K562 (cell line): ENCODE measurements at regions not wholly inside any gene's neighbourhood (a gene's known extent, or its start where the extent isn't known, plus 50 kb on each side); places are given as distances from the start of the nearest gene placed in this dataset.

Source experiments
- ATAC-seq: fragments of 200-7000 bp; cut with Tn5 transposase; 3 replicates; pipeline ENCODE4 v1.9.1; 2020; ENCODE audit warnings: moderate library complexity
- BruUV-seq: library from RNA; stranded (reverse); fragments of 400-500 nt; replicated peaks from 2 replicates; lab custom pipeline; 2021; lab: Mats Ljungman, UMichigan
- CTCF ChIA-PET: fragments of 300-600 bp; formaldehyde crosslinking; extraction: SDS; loops from one replicate; lab custom pipeline; 2021; ENCODE audit warnings: low intra/inter-chr PET ratio; lab: Yijun Ruan, JAX
- POLR2A ChIA-PET: fragments of 300-600, 350-650 bp; sonication (Branson Sonifier 250); formaldehyde crosslinking; extraction: SDS; loops from one replicate; lab custom pipeline; 2021; ENCODE audit warnings: antibody characterized with exemption, inconsistent platforms; lab: Yijun Ruan, JAX
- DNase-seq, 4 experiments: peaks; one replicate each; pipeline versions ENCODE4 v3.0.0 to v3.0.0-alpha.2; 2011 to 2018; ENCODE audit warnings: low spot score in 3 of 4, mixed read lengths in 3 of 4; ENCODE audit errors: extremely low read depth in 1 of 4
- FAIRE-seq: peaks from 2 replicates; lab custom pipeline; 2011; peaks lifted over from hg19 to GRCh38; lab: Jason Lieb, UNC
- H2AFZ ChIP-seq: 2 replicates; pipeline ENCODE4 v1.6.0; 2011; ENCODE audit warnings: low read depth, low read length, control low read depth, inconsistent platforms
- H3K27ac ChIP-seq: fragments of 200-600 bp; 3 replicates; pipeline ENCODE4 v1.8.0; 2011; ENCODE audit warnings: low read depth, mild to moderate bottlenecking, control low read depth, inconsistent platforms, low read length, moderate library complexity, mixed read lengths; ENCODE audit errors: extremely low read depth
- H3K27me3 ChIP-seq, 2 experiments: fragments of 300-600 bp in 1 of 2; 2 replicates in 1 of 2; 3 replicates in 1 of 2; pipeline versions ENCODE4 v1.6.0 to v1.8.0; 2011; ENCODE audit warnings: inconsistent platforms in 2 of 2, low read length in 2 of 2, mild to moderate bottlenecking in 1 of 2, mixed read lengths in 1 of 2, moderate library complexity in 1 of 2; ENCODE audit not compliant: control insufficient read depth in 2 of 2, insufficient read depth in 2 of 2
- H3K36me3 ChIP-seq: fragments of 300-600 bp; 3 replicates; pipeline ENCODE4 v1.8.0; 2011; ENCODE audit warnings: mild to moderate bottlenecking, low read length, inconsistent platforms; ENCODE audit not compliant: control insufficient read depth, insufficient read depth
- H3K4me1 ChIP-seq, 2 experiments: fragments of 200-600 bp in 1 of 2; replicated peaks in 1 of 2; 2 replicates in 1 of 2; 3 replicates in 1 of 2; pipeline versions ENCODE4 v1.5.1 to v1.8.0; 2011; ENCODE audit warnings: inconsistent platforms in 2 of 2, low read length in 2 of 2, mild to moderate bottlenecking in 1 of 2, mixed read lengths in 1 of 2, moderate library complexity in 1 of 2; ENCODE audit not compliant: control insufficient read depth in 2 of 2, insufficient read depth in 2 of 2
- H3K4me2 ChIP-seq: 2 replicates; pipeline ENCODE4 v1.6.1; 2011; ENCODE audit warnings: low read length, control low read depth, inconsistent platforms, mixed read lengths; ENCODE audit not compliant: insufficient read depth
- H3K4me3 ChIP-seq: fragments of 200-600 bp; sonication (generic), shearing (Covaris generic); 2 replicates; pipeline ENCODE4 v1.5.1; 2016; ENCODE audit warnings: control low read depth, inconsistent platforms
- H3K79me2 ChIP-seq: fragments of 200-600 bp; 3 replicates; pipeline ENCODE4 v1.8.0; 2011; ENCODE audit warnings: low read length, inconsistent platforms; ENCODE audit not compliant: control insufficient read depth, insufficient read depth
- H3K9ac ChIP-seq, 2 experiments: 2 replicates each; pipeline versions ENCODE4 v1.6.0 to v1.6.1; 2011; ENCODE audit warnings: low read depth in 2 of 2, low read length in 2 of 2, control low read depth in 1 of 2, inconsistent platforms in 1 of 2, mild to moderate bottlenecking in 1 of 2, mixed read lengths in 1 of 2; ENCODE audit not compliant: insufficient read depth in 1 of 2
- H3K9me1 ChIP-seq: one replicate; pipeline ENCODE4 v1.6.0; 2011; ENCODE audit warnings: inconsistent platforms, mild to moderate bottlenecking, low read length, moderate library complexity; ENCODE audit not compliant: control insufficient read depth, insufficient read depth
- H3K9me3 ChIP-seq: replicated peaks from 2 replicates; pipeline ENCODE4 v1.5.1; 2011; ENCODE audit warnings: low read depth, low read length, inconsistent platforms; ENCODE audit not compliant: control insufficient read depth, insufficient read depth
- H4K20me1 ChIP-seq: replicated peaks from 2 replicates; pipeline ENCODE4 v1.6.1; 2011; ENCODE audit warnings: low read length, inconsistent platforms, mixed read lengths; ENCODE audit not compliant: control insufficient read depth, insufficient read depth
- CREM ChIP-seq: IDR thresholded peaks from 2 replicates; pipeline ENCODE4 v1.6.1; 2014; ENCODE audit warnings: antibody characterized with exemption, low read depth
- ELF2 ChIP-seq: fragments of 250-450 bp; sonication (Bioruptor Pico); IDR thresholded peaks from 2 replicates; pipeline ENCODE4 v1.5.0; 2021; ENCODE audit warnings: mild to moderate bottlenecking
- ERF ChIP-seq: fragments of 450-650 bp; formaldehyde crosslinking; IDR thresholded peaks from 2 replicates; pipeline ENCODE4 v1.4.0; 2020; ENCODE audit warnings: mild to moderate bottlenecking, mixed read lengths
- FOXJ2 ChIP-seq: fragments of 200-800 bp; sonication (Bioruptor generic); IDR thresholded peaks from 2 replicates; pipeline ENCODE4 v1.6.1; 2016; ENCODE audit warnings: missing genetic modification characterization, missing compliant biosample characterization
- GABPB1 ChIP-seq: sonication (generic); formaldehyde crosslinking; IDR thresholded peaks from 2 replicates; pipeline ENCODE4 v1.8.0; 2022; ENCODE audit warnings: mild to moderate bottlenecking, missing genetic modification reagents
- GATAD2B ChIP-seq: fragments of 450-650 bp; IDR thresholded peaks from 2 replicates; pipeline ENCODE4 v1.6.1; 2017; ENCODE audit warnings: mild to moderate bottlenecking, borderline replicate concordance
- HNRNPL ChIP-seq: fragments of 200-400 bp; formaldehyde crosslinking; IDR thresholded peaks from 2 replicates; pipeline ENCODE4 v1.6.1; 2017; ENCODE audit warnings: low read depth, mild to moderate bottlenecking, low read length
- ILF3 ChIP-seq: fragments of 450-650 bp; IDR thresholded peaks from 2 replicates; pipeline ENCODE4 v1.6.1; 2018; ENCODE audit warnings: antibody characterized with exemption, mild to moderate bottlenecking, moderate library complexity, borderline replicate concordance
- MEF2D ChIP-seq: conservative IDR thresholded peaks from 2 replicates; pipeline ENCODE4 v1.6.1; 2016; ENCODE audit warnings: low read depth, missing genetic modification characterization, missing compliant biosample characterization
- NONO ChIP-seq, 2 experiments: fragments of 200-400 bp in 1 of 2; fragments of 450-650 bp in 1 of 2; formaldehyde crosslinking in 1 of 2; IDR thresholded peaks; 2 replicates each; pipeline ENCODE4 v1.6.1; 2017; ENCODE audit warnings: low read depth in 2 of 2, mild to moderate bottlenecking in 2 of 2, moderate library complexity in 2 of 2, low read length in 1 of 2
- NR1H2 ChIP-seq: sonication (generic); formaldehyde crosslinking; IDR thresholded peaks from 2 replicates; pipeline ENCODE4 v1.4.0; 2020; ENCODE audit warnings: mild to moderate bottlenecking, missing genetic modification reagents
- RBM34 ChIP-seq: fragments of 200-400 bp; formaldehyde crosslinking; IDR thresholded peaks from 2 replicates; pipeline ENCODE4 v1.6.1; 2018; ENCODE audit warnings: low read length, borderline replicate concordance; ENCODE audit not compliant: insufficient read depth
- TAF9B ChIP-seq: fragments of 450-650 bp; IDR thresholded peaks from 2 replicates; pipeline ENCODE4 v1.6.1; 2018; ENCODE audit warnings: mild to moderate bottlenecking; ENCODE audit not compliant: partially characterized antibody
- TARDBP ChIP-seq: fragments of 450-650 bp; IDR thresholded peaks from 2 replicates; pipeline ENCODE4 v1.6.1; 2016
- ZNF324 ChIP-seq: fragments of 250-450 bp; sonication (Bioruptor Pico); IDR thresholded peaks from 2 replicates; pipeline ENCODE4 v1.4.0; 2020; ENCODE audit warnings: mild to moderate bottlenecking
- ZNF766 ChIP-seq: fragments of 200-800 bp; sonication (Bioruptor generic); conservative IDR thresholded peaks from 2 replicates; pipeline ENCODE4 v1.6.1; 2016; ENCODE audit warnings: missing genetic modification characterization, missing compliant biosample characterization
- ZNF778 ChIP-seq: fragments of 450-650 bp; formaldehyde crosslinking; IDR thresholded peaks from 2 replicates; pipeline ENCODE4 v1.4.0; 2020; ENCODE audit warnings: mild to moderate bottlenecking, moderate library complexity
- WGBS: fragments of 100-300 bp; shearing (Covaris generic); methylation state at CpG from one replicate; pipeline ENCODE4 v1.1.6; 2016; ENCODE audit warnings: low coverage, mixed read lengths; ENCODE audit not compliant: insufficient coverage; ENCODE audit errors: missing lambda C conversion rate; 5-methylcytosine and 5-hydroxymethylcytosine counted together
- in situ Hi-C: fragments of 300-500 bp; cut with MboI; formaldehyde crosslinking; loops from 4 replicates; pipeline ENCODE4 v1.15.0; 2018; ENCODE audit warnings: inconsistent platforms, mixed read lengths
- intact Hi-C: fragments of 100-400 bp; cut with micrococcal nuclease; formaldehyde crosslinking; loops from 2 replicates; pipeline ENCODE4 v1.14.2; 2022
- TF ChIP-seq, protein P1 (sequence below): fragments of 250-450 bp; sonication (Bioruptor Pico); IDR thresholded peaks from 2 replicates; pipeline ENCODE4 v1.8.0; 2021; ENCODE audit warnings: borderline replicate concordance, mild to moderate bottlenecking, moderate library complexity; ENCODE audit not compliant: poor library complexity, severe bottlenecking
- TF ChIP-seq, protein P2 (sequence below), 2 experiments: IDR thresholded peaks; 2 replicates each; pipeline ENCODE4 v1.6.1; 2011; ENCODE audit warnings: borderline replicate concordance in 1 of 2, control low read depth in 1 of 2, low read depth in 1 of 2, low read length in 1 of 2, mild to moderate bottlenecking in 1 of 2, mixed read lengths in 1 of 2, moderate library complexity in 1 of 2; ENCODE audit not compliant: insufficient read depth in 1 of 2, insufficient read length in 1 of 2, poor library complexity in 1 of 2, severe bottlenecking in 1 of 2; ENCODE audit errors: extremely low read depth in 1 of 2

DNA sequence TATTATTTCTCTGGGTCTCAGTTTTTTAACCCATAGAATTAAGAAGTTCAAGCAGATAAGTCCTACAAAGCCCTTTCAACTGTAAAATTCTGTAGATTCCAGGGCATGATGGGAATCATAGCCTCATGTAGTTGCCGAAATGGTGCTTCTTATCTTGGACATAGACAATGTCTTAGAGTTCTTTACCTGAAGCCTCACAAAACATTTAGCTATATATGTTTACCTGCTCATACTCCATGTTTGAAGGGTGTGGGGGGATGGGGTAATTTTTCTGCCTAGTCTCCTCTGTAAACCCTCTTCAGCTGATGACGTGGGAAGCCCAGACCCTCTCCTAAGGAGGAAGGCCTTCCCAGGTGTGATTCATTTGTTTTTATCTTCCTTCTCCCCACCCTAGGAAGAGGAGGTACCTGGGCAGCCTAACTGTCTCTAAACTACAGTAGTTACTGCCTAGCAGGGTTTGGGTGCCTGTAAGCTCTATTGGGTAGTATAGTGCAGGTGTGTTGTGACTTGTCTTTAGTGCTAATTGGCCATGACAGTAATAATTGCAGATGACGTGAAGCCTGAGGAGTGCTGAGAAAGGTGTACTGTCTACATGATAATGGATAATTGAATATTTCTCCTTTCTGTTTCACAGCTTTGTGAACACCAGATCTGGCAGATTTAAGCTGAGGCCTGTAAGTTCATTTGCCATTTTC is 230.8 kb downstream of the TFAP2B start (continued):
- no peak for TF ChIP-seq NONO (IDR thresholded peaks at IDR 0.05; ENCODE audit: low read depth in 2 of 2, low read length in 1 of 2)
- TF ChIP-seq HNRNPL: no peak
- no peak for TF ChIP-seq TARDBP
- TF ChIP-seq GATAD2B: no peak
- TF ChIP-seq ELF2: no peak

DNA sequence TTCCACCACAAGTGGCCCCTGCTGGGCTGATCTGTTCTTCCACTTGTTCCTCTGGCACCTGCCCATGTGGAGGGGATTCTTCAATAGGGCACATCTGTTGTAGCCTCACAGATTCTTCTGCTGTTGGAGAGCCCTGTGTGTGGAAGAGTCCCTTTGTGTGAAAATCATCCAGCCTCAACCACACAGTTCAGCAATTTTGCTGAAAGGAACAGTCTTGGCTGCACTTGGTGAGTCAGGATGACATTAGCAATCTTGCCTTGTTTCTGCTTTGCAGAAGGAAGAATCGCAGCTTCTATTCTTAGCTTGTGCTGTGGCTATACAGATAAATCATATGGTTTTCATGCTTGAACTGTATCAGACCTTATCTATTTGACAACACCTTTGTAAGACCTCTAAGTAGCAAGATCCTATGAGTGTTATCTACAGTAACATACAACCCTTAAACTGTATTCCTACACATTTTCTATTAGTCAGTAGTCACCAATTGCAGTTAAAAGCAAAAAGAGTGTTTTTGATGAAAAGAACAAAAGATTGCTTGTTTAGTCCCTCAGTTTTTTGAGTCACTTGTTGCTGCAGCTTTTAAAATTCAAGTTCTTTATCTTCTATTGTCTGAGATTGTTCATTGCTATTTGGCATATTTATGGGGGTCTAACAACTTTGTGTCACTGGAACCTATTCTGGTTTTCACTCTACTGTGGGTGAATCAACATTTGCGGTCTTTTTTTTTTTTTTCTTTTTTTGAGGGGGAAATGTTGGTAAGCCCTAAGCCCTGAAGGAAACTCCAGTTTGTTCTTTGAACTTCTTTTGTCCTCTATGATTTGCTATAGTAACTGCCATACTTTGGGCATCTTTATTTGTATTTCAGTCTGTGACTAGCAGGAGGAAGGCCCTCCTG is 231.6 kb downstream of the TFAP2B start:
- H3K4me1 ChIP-seq: peaks cover 7 to 53% of the 10 kb centered on the region in 2 experiments
- peak overlapping the region; percentile 18 to 60; a peak in 3 of 4 replicates for H3K9ac ChIP-seq
- H3K4me3 ChIP-seq: no peak overlapping the region
- DNase-seq (peak; percentile 86 to 94 (median 88)), ATAC-seq (peak; percentile 97), FAIRE-seq (peak; percentile 99)
- ChIA-PET CTCF (no interaction called here), POLR2A (interaction anchor here (0.6 to 1.9 kb wide), 8 partner anchors 10 to 1111 kb away, joined by 3 to 12 read pairs (median 4); no protein-coding TSS in a partner anchor)
- H3K36me3 ChIP-seq: no peaks in the 10 kb centered on the region
- H3K4me2 ChIP-seq: peak overlapping the region; percentile 62
- no peaks in the 10 kb centered on the region for H3K27me3 ChIP-seq
- in situ Hi-C loops (no loop called here), intact Hi-C loops (loop anchor here (2.0 to 5.0 kb wide), 3 partner anchors 57 to 117 kb away; no protein-coding TSS in a partner anchor)
- no peaks in the 10 kb centered on the region for H4K20me1 ChIP-seq
- peak overlapping the region; percentile 93 for H3K27ac ChIP-seq
- BruUV-seq: no TSS peak
- no peaks in the 10 kb centered on the region for H3K79me2 ChIP-seq
- 0% methylated on average over 2 of the region's 2 CpGs for WGBS
- H3K9me1 ChIP-seq: no peaks in the 10 kb centered on the region
- H3K9me3 ChIP-seq: no peaks in the 10 kb centered on the region
- peak overlapping the region; percentile 69 for H2AFZ ChIP-seq
- TF ChIP-seq, protein P1, sequence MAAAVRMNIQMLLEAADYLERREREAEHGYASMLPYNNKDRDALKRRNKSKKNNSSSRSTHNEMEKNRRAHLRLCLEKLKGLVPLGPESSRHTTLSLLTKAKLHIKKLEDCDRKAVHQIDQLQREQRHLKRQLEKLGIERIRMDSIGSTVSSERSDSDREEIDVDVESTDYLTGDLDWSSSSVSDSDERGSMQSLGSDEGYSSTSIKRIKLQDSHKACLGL (CRISPR knock-in tag): no peak
- no peak for TF ChIP-seq NR1H2 (CRISPR knock-in tag)
- TF ChIP-seq ILF3: peak; percentile 98
- peak; percentile 82 for TF ChIP-seq TAF9B
- no peak for TF ChIP-seq ERF (CRISPR knock-in tag)
- peak; percentile 88 for TF ChIP-seq FOXJ2 (tag)
- TF ChIP-seq ZNF766: peak; percentile 97
- TF ChIP-seq RBM34: no peak
- peak; percentile 100 for TF ChIP-seq MEF2D
- TF ChIP-seq, protein P2, sequence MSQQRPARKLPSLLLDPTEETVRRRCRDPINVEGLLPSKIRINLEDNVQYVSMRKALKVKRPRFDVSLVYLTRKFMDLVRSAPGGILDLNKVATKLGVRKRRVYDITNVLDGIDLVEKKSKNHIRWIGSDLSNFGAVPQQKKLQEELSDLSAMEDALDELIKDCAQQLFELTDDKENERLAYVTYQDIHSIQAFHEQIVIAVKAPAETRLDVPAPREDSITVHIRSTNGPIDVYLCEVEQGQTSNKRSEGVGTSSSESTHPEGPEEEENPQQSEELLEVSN (IDR thresholded peaks at IDR 0.05; ENCODE audit: borderline replicate concordance in 1 of 2, extremely low read depth in 1 of 2, insufficient read depth in 1 of 2, insufficient read length in 1 of 2, low read depth in 1 of 2, low read length in 1 of 2, poor library complexity in 1 of 2, severe bottlenecking in 1 of 2): no peak
- TF ChIP-seq ZNF324 (CRISPR knock-in tag): peak; percentile 44; the same call in 1 of the 2 replicates
- TF ChIP-seq GABPB1 (CRISPR knock-in tag): 0 out of 2 replicates have a peak, but pooled peaks have one; percentile 22
- TF ChIP-seq CREM: peak; percentile 89
- TF ChIP-seq ZNF778 (CRISPR knock-in tag): no peak
